Neural cell (in vitro differentiated cells): ENCODE measurements at regions not wholly inside any gene's neighbourhood (a gene's known extent, or its start where the extent isn't known, plus 50 kb on each side); places are given as distances from the start of the nearest gene placed in this dataset.

ENCODE experiments used
- H2AFZ ChIP-seq: fragments of 200-600, 300-800 bp; sonication (generic), shearing (Covaris generic); 2 replicates; pipeline ENCODE4 v1.6.0; 2014; ENCODE audit warnings: low read depth, mild to moderate bottlenecking, antibody characterized with exemption, low read length, moderate library complexity
- H3F3A ChIP-seq: fragments of 200-600 bp; shearing (Covaris generic); 2 replicates; pipeline ENCODE4 v1.6.1; 2016; ENCODE audit warnings: mild to moderate bottlenecking, moderate library complexity, mixed read lengths, antibody characterized with exemption, low read length; ENCODE audit not compliant: insufficient read depth, poor library complexity, severe bottlenecking
- H3K27ac ChIP-seq: fragments of 200-600, 300-800 bp; sonication (generic), shearing (Covaris generic); 2 replicates; pipeline ENCODE4 v1.5.1; 2014; ENCODE audit warnings: mild to moderate bottlenecking, low read length, moderate library complexity
- H3K27me3 ChIP-seq: fragments of 300-800, 200-600 bp; sonication (generic), shearing (Covaris generic); 2 replicates; pipeline ENCODE4 v1.6.0; 2014; ENCODE audit warnings: mild to moderate bottlenecking, low read depth, low read length, moderate library complexity; ENCODE audit not compliant: insufficient read depth
- H3K36me3 ChIP-seq: fragments of 300-800, 200-600 bp; sonication (generic), shearing (Covaris generic); 2 replicates; pipeline ENCODE4 v1.5.1; 2014; ENCODE audit warnings: mild to moderate bottlenecking, antibody characterized with exemption, low read length, moderate library complexity; ENCODE audit not compliant: insufficient read depth
- H3K4me2 ChIP-seq: fragments of 300-800, 200-600 bp; sonication (generic), shearing (Covaris generic); 2 replicates; pipeline ENCODE4 v1.6.0; 2014; ENCODE audit warnings: mild to moderate bottlenecking, low read length
- H3K4me3 ChIP-seq: fragments of 300-800, 200-600 bp; sonication (generic), shearing (Covaris generic); 2 replicates; pipeline ENCODE4 v1.5.1; 2014; ENCODE audit warnings: mild to moderate bottlenecking, low read length, moderate library complexity
- H3K79me2 ChIP-seq: fragments of 200-600 bp; shearing (Covaris generic); replicated peaks from 2 replicates; pipeline ENCODE4 v1.6.0; 2014; ENCODE audit warnings: mild to moderate bottlenecking, low read length, moderate library complexity; ENCODE audit not compliant: insufficient read depth
- H3K9ac ChIP-seq: fragments of 300-800, 200-600 bp; sonication (generic), shearing (Covaris generic); 2 replicates; pipeline ENCODE4 v1.6.1; 2016; ENCODE audit warnings: mild to moderate bottlenecking, low read length, mixed read lengths
- H3K9me2 ChIP-seq: fragments of 200-600 bp; shearing (Covaris generic); 2 replicates; pipeline ENCODE4 v1.6.1; 2016; ENCODE audit warnings: mild to moderate bottlenecking, low read length, mixed read lengths; ENCODE audit not compliant: insufficient read depth
- H3K9me3 ChIP-seq: fragments of 200-600, 300-800 bp; sonication (generic), shearing (Covaris generic); 2 replicates; pipeline ENCODE4 v1.6.1; 2016; ENCODE audit warnings: mild to moderate bottlenecking, mixed run types, low read length, moderate library complexity, mixed read lengths
- H4K20me1 ChIP-seq: fragments of 200-600 bp; shearing (Covaris generic); 2 replicates; pipeline ENCODE4 v1.6.1; 2016; ENCODE audit warnings: mild to moderate bottlenecking, mixed run types; ENCODE audit not compliant: insufficient read depth
- EP300 ChIP-seq: fragments of 450-650 bp; conservative IDR thresholded peaks from 2 replicates; pipeline ENCODE4 v1.6.1; 2014; ENCODE audit warnings: antibody characterized with exemption, mild to moderate bottlenecking, moderate library complexity; ENCODE audit not compliant: poor library complexity, severe bottlenecking
- EZH2 ChIP-seq: fragments of 200-600, 300-800 bp; shearing (Covaris generic), sonication (generic); IDR thresholded peaks from 2 replicates; pipeline ENCODE4 v1.6.1; 2014; ENCODE audit warnings: antibody characterized with exemption, low read length, borderline replicate concordance, mild to moderate bottlenecking; ENCODE audit not compliant: insufficient read depth, poor library complexity, severe bottlenecking
- MXI1 ChIP-seq: fragments of 450-650 bp; conservative IDR thresholded peaks from 2 replicates; pipeline ENCODE4 v1.6.1; 2014; ENCODE audit warnings: antibody characterized with exemption, mild to moderate bottlenecking; ENCODE audit not compliant: poor library complexity, severe bottlenecking
- POLR2AphosphoS5 ChIP-seq: IDR thresholded peaks from 2 replicates; pipeline ENCODE4 v1.6.1; 2012
- RAD21 ChIP-seq: fragments of 450-650 bp; conservative IDR thresholded peaks from 2 replicates; pipeline ENCODE4 v1.6.1; 2014; ENCODE audit warnings: antibody characterized with exemption, mild to moderate bottlenecking, moderate library complexity
- REST ChIP-seq: IDR thresholded peaks from 2 replicates; pipeline ENCODE4 v1.6.1; 2012; ENCODE audit warnings: borderline replicate concordance
- SMC3 ChIP-seq: fragments of 450-650 bp; conservative IDR thresholded peaks from 2 replicates; pipeline ENCODE4 v1.6.1; 2014; ENCODE audit warnings: antibody characterized with exemption, mild to moderate bottlenecking, moderate library complexity; ENCODE audit not compliant: poor library complexity
- TAF1 ChIP-seq: IDR thresholded peaks from 2 replicates; pipeline ENCODE4 v1.6.1; 2012; ENCODE audit warnings: low read depth

DNA sequence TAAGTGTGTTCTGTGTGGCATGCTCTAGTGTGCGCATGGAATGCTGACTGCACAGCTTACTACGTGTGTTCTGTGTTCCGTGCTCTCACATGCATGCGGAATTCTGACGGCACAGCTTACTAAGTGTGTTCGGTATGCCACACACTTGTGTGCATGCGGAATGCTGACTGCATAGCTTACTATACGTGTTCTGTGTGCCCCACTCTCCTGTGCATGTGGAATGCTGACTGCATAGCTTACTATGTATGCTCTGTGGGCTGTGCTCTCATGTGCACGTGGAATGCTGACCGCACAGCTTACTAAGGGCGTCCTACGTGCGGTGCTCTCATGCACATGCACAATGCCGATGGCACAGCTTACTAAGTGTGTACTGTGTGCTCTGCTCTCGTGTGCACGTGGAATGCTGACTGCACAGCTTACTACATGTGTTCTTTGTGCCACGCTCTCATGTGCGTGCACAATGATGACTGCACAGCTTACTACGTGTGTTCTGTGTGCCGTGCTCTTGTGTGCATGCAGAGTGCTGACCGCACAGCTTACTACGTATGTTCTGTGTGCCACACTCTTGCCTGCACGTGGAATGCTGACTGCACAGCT is 548.9 kb downstream of the IRX1 start:
- H3F3A ChIP-seq, result no peaks in the 10 kb centered on the region
- no peaks in the 10 kb centered on the region for H3K79me2 ChIP-seq

GRCh38 chr5:4145511-4145910 is 549.9 kb downstream of the IRX1 start:
- no peaks in the 10 kb centered on the region for H3K36me3 ChIP-seq
- H3K27me3 ChIP-seq, result no peaks in the 10 kb centered on the region
- no peaks in the 10 kb centered on the region for H3F3A ChIP-seq
- H3K27ac ChIP-seq, result no peak overlapping the region
- TF ChIP-seq TAF1, result no peak
- no peaks in the 10 kb centered on the region for H3K79me2 ChIP-seq
- H3K4me2 ChIP-seq, result no peak overlapping the region
- H3K9me3 ChIP-seq, result no peaks in the 10 kb centered on the region
- no peak overlapping the region for H2AFZ ChIP-seq
- no peaks in the 10 kb centered on the region for H4K20me1 ChIP-seq
- no peak overlapping the region for H3K9ac ChIP-seq
- H3K9me2 ChIP-seq, result no peaks in the 10 kb centered on the region
- H3K4me3 ChIP-seq, result no peak overlapping the region

More for the DNA sequence above, 548.9 kb downstream of the IRX1 start:
- H4K20me1 ChIP-seq, result no peaks in the 10 kb centered on the region
- no peaks in the 10 kb centered on the region for H3K36me3 ChIP-seq
- no peaks in the 10 kb centered on the region for H3K27me3 ChIP-seq
- TF ChIP-seq EP300, result no peak
- no peak overlapping the region for H3K4me2 ChIP-seq
- no peaks in the 10 kb centered on the region for H3K9me2 ChIP-seq
- no peaks in the 10 kb centered on the region for H3K9me3 ChIP-seq
- no peak overlapping the region for H2AFZ ChIP-seq
- H3K27ac ChIP-seq, result no peak overlapping the region
- H3K9ac ChIP-seq, result no peak overlapping the region
- H3K4me3 ChIP-seq, result no peak overlapping the region

GRCh38 chr5:4148009-4148408 is 552.4 kb downstream of the IRX1 start:
- H3K27ac ChIP-seq, result no peak overlapping the region
- no peak overlapping the region for H3K4me3 ChIP-seq
- no peaks in the 10 kb centered on the region for H4K20me1 ChIP-seq
- H3K9me2 ChIP-seq, result no peaks in the 10 kb centered on the region
- no peaks in the 10 kb centered on the region for H3K9me3 ChIP-seq
- no peaks in the 10 kb centered on the region for H3K79me2 ChIP-seq
- TF ChIP-seq MXI1, result no peak
- no peak for TF ChIP-seq RAD21
- TF ChIP-seq REST, result no peak
- TF ChIP-seq EZH2, result no peak
- H2AFZ ChIP-seq, result no peak overlapping the region
- no peaks in the 10 kb centered on the region for H3F3A ChIP-seq
- no peaks in the 10 kb centered on the region for H3K27me3 ChIP-seq
- H3K4me2 ChIP-seq, result no peak overlapping the region
- H3K36me3 ChIP-seq, result no peaks in the 10 kb centered on the region
- no peak overlapping the region for H3K9ac ChIP-seq

DNA sequence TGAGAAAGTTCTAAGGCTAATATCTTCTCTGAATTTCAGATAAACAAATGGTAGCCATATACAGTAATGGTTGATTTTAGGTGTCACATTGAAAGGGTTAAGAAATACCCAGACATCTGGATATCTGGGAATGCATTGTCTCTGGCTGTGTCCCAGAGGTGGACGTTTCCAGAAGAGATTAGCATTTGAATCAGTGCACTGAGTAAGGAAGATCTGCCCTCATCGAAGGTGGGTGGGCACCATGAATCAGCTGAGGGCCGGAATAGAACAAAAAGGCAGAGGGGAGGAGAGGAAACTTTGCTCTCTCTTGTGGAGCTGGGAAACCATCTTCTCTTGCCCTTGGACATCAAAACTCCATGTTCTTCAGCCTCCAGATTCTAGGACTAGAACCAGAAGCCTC is 554.4 kb downstream of the IRX1 start:
- Histone ChIP-seq H3K9me2 (no peaks in the 10 kb centered on the region), H3K4me2 (no peak overlapping the region), H3K9ac (no peak overlapping the region), H3K4me3 (no peak overlapping the region), H3K27me3 (no peaks in the 10 kb centered on the region), H3F3A (no peaks in the 10 kb centered on the region), H4K20me1 (no peaks in the 10 kb centered on the region), H3K9me3 (peaks cover 4% of the 10 kb centered on the region), H3K79me2 (no peaks in the 10 kb centered on the region), H2AFZ (no peak overlapping the region), H3K27ac (no peak overlapping the region), H3K36me3 (no peaks in the 10 kb centered on the region)
- TF ChIP-seq EP300, result no peak
- TF ChIP-seq POLR2AphosphoS5, result no peak
- TF ChIP-seq SMC3, result no peak
- no peak for TF ChIP-seq REST
- TF ChIP-seq EZH2, result no peak
- TF ChIP-seq MXI1, result no peak
- TF ChIP-seq RAD21, result no peak
